DLD1 (cell line): ENCODE measurements at regions not wholly inside any gene's neighbourhood (a gene's known extent, or its start where the extent isn't known, plus 50 kb on each side); places are given as distances from the start of the nearest gene placed in this dataset.

ENCODE experiments used
- in situ Hi-C: cut with HindIII; loops from 2 replicates; pipeline ENCODE4 v1.10.0; 2017; ENCODE audit warnings: low sequenced_read_pairs

GRCh38 chr9:129390541-129390940, 212.5 kb upstream of the IER5L start:
- in situ Hi-C loops = no loop called here

DNA sequence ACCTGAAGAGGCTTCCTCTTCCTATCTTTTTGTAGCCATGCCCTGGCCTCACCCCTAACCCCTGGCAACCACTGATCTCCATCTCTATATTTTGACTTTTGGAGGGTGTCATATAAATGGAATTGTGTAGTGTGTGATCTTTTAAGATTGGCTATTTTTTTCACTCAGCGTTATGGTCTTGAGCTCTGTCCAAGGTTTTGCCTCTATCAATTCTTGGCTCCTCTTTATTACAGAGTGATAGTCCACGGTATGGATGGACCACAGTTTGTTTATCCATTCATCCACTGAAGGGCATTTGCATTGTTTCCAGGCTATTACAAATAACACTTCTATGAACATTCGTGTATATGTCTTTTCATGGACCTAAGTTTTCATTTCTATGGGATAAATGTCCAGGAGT, 209.8 kb upstream of the IER5L start:
- in situ Hi-C loops = no loop called here

GRCh38 chr9:129386812-129387177, 208.7 kb upstream of the IER5L start:
- in situ Hi-C loops = no loop called here

DNA sequence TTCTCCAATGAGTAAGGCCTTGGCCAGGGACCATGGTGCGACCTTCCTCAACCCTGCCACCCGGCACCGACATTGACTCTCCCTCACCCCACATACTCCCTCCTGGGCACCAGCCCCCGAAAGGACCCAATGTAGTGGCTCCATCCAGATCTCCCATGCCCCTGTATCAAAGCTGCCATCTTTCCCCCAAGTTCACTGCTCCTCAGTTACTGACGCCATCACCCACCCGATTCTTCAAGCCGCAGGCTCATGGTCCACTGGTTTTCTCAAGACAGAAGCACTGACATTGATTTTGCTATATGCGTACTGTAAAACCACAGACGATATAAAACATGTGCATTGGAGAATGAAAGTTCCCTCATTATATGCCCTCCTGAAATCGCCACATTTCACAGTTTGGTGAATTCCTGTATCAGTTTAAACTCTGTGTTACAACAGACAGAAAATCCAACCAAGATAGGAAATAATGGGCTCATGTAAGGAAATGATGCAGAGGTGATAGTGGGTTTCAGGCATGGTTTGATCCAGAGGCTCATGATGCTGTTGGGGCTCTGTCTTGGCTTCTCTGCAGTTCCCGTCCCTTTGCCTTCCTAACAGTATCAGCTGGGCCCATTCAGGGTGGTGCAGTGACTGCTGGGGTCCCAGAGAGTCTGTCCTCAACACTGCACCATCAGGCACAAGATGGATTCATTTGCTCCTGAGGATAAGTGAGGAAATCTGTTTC, 207.3 kb upstream of the IER5L start:
- in situ Hi-C loops = no loop called here

DNA sequence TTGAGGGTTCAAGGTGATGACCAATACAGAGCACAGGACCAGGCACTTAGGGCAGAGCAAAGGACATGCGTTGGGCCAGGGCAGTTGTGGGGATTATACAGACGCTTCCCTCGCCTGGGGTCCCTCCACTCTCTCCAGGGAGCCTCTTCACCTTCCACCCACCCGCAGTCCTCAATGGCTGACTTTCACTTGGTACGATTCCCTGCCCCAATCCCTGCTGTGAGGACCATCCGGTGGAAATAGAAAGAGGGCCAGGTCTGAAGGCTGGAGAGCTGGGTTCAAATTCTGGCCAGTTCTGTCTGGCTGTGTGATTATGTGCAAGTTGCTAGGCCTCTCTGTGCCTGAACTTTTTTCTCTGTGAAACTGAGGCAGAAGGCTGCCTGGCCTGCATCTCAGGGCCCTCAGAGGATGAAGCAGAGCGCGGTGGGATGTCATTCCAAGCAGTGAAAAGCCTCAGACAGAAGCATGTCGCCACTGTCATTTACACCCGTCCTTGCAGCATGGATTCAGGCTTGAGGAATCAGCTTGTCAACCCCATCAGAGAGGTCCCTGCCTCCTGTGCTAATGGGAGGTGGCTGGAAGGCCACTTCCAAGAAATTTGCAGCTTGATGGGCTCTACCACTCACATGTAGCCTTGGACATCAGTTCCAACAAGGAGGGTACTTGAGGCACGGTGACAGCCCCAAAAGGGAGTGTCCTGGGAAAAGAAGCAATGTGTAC, 206.6 kb upstream of the IER5L start:
- in situ Hi-C loops = no loop called here

- in situ Hi-C loops = no loop called here
Measured at GRCh38 chr9:129383561-129384490, 205.8 kb upstream of the IER5L start.

GRCh38 chr9:129383019-129383560, 205.0 kb upstream of the IER5L start:
- in situ Hi-C loops = no loop called here

- in situ Hi-C loops = no loop called here
Measured at GRCh38 chr9:129382281-129383018, 204.4 kb upstream of the IER5L start.

GRCh38 chr9:129381481-129381957, 203.5 kb upstream of the IER5L start:
- in situ Hi-C loops = no loop called here

DNA sequence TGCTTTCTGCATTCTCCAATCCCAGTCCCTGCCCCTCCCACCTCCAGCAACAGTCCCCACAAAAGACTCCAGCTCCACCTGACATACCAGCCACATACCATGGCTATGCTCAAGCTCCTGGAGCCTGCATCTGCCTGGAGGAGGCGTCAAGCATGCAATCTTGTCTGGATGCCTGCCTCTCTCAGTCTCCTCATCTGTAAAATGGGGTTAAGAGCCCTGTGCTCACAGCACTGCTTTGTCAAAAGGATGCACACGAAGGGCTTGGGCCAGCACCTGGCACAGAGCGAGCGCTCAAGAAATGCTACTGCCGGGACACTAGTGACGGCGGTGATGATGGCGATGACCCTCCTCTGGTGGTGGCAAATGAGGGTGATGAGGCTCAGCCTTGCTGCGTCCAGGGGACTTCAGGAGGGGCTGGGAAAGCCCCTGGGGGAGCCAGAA, 202.9 kb upstream of the IER5L start:
- in situ Hi-C loops = no loop called here

- in situ Hi-C loops = no loop called here
Measured at GRCh38 chr9:129379886-129380285, 201.8 kb upstream of the IER5L start.

- in situ Hi-C loops = no loop called here
Measured at GRCh38 chr9:129379181-129379836, 201.2 kb upstream of the IER5L start.

DNA sequence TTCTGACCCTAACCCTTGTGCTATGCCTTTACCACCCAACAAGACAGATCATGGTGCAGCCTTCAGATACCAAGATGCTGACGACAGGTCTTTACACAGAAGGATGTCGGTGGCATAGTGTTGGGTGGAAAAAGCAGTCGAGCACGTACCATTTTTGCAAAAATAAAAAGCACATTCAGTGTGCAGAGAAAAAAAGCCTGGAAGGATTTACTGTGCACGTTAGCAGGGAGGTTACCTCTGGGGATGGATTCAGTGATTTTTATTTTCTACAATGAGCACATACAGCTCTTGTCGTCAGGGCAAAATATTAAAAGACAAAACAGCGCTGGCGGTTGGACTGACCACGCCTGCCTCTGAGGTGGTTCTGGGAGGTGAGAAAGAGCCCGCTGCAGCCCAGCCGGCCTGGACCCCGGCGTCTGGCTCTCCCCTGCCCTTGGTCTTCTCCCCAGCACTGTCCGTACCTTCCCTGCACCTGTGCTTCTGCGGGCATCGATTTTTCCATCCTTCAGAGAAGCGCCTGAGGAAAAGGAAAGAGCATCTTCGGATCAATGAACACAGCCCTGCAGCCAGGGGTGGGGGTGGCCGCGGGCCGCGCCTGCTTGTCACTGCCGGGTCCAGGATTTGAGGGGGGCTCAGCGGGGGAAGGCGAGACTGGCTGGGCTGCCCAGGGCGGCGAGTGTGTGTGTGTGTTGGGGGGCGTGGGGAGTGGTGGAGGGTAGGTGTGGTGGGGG, 200.0 kb upstream of the IER5L start:
- in situ Hi-C loops = no loop called here

- in situ Hi-C loops = no loop called here
Measured at GRCh38 chr9:129377181-129377580, 199.1 kb upstream of the IER5L start.

- in situ Hi-C loops = no loop called here
Measured at GRCh38 chr9:129375845-129376244, 197.8 kb upstream of the IER5L start.

DNA sequence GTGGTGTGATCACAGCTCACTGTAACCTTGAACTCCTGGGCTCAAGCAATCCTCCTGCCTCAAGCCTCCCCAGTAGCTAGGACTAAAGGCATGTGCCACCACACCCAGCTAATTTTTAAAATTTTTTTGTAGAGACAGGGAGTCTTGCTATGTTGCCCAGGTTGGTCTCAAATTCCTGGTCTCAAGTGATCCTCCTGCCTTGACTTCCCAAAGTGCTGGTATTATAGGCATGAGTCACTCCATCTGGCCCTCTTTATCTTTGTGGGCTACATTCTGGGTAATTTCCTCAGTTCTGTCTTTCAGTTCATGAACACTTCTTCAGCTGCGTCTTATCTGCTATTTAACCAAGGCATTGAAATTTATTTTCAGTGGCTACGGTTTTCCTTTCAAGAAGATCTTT, 196.6 kb upstream of the IER5L start:
- in situ Hi-C loops = no loop called here

GRCh38 chr9:129374231-129374630, 196.2 kb upstream of the IER5L start:
- in situ Hi-C loops = no loop called here

GRCh38 chr9:129373361-129373760, 195.3 kb upstream of the IER5L start:
- in situ Hi-C loops = no loop called here

- in situ Hi-C loops = no loop called here
Measured at GRCh38 chr9:129370770-129371169, 192.7 kb upstream of the IER5L start.
